SK-N-SH treated with all-trans-retinoic acid at 6 μM for 48 hours (cell line): ENCODE measurements at regions not wholly inside any gene's neighbourhood (a gene's known extent, or its start where the extent isn't known, plus 50 kb on each side); places are given as distances from the start of the nearest gene placed in this dataset.

Experiments used
- ISL1 ChIP-seq: fragments of 250-450 bp; sonication (Bioruptor Pico); IDR thresholded peaks from 2 replicates; pipeline ENCODE4 v2.1.2; 2022; ENCODE audit warnings: mild to moderate bottlenecking, moderate library complexity
- RARB ChIP-seq: fragments of 250-450 bp; sonication (Bioruptor Pico); IDR thresholded peaks from 2 replicates; pipeline ENCODE4 v1.8.0; 2021; ENCODE audit warnings: mild to moderate bottlenecking, moderate library complexity
- SNAI2 ChIP-seq: fragments of 250-450 bp; sonication (Bioruptor Pico); IDR thresholded peaks from 2 replicates; pipeline ENCODE4 v1.5.0; 2020; ENCODE audit warnings: mild to moderate bottlenecking, moderate library complexity
- ZC3H10 ChIP-seq: fragments of 250-450 bp; sonication (Bioruptor Pico); IDR thresholded peaks from 2 replicates; pipeline ENCODE4 v1.5.1; 2021; ENCODE audit warnings: mild to moderate bottlenecking, moderate library complexity

DNA sequence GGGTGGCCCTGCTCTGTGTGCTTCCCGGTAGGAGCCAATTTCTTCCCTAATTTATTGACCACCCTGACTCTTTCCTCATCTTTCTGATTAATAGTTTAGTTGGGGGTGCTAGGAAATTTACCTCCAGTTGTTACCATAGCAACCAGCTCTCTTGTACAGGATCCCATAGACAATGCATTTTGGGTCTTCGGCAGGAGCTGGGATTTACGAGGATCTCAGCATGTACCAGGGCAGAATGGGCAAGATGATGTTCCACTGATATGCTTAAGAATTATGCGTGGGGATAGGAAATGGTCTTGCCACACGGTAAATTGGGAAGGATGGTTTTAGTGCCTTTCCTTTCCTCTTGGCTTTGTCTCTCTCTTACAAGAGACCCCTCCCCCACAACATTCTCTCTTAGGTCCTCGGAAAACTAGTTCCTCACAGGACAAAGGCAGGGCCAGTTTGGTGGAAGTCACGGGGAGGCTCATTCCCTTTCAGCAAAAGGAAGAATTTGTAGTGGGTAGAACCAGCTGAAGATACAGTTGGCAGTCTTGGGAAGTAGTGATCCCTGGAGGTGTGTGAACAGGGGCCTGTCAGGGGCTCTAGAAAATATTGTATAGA, 133.4 kb upstream of the SHB start:
- TF ChIP-seq RARB (CRISPR knock-in tag): no peak
- TF ChIP-seq ISL1 (CRISPR knock-in tag): no peak
- TF ChIP-seq ZC3H10: no peak
- TF ChIP-seq SNAI2: no peak
